GM23338 (cell line): ENCODE measurements at regions not wholly inside any gene's neighbourhood (a gene's known extent, or its start where the extent isn't known, plus 50 kb on each side); places are given as distances from the start of the nearest gene placed in this dataset.
A peak's percentile ranks its signal among the peaks of the same experiment; 100 is the strongest.

Source experiments
- ATAC-seq: fragments of 200-7000 bp; cut with Tn5 transposase; 3 replicates; pipeline ENCODE4 v1.9.1; 2020
- DNase-seq: peaks from one replicate; pipeline ENCODE4 v3.0.0-alpha.2; 2015; ENCODE audit warnings: low spot score
- H2AFZ ChIP-seq: fragments of 200-600 bp; sonication (generic); 2 replicates; pipeline ENCODE4 v1.8.0; 2016; ENCODE audit warnings: antibody characterized with exemption, mild to moderate bottlenecking, moderate library complexity
- H3F3A ChIP-seq: fragments of 200-600 bp; sonication (generic); replicated peaks from 2 replicates; pipeline ENCODE4 v1.8.0; 2017; ENCODE audit warnings: antibody characterized with exemption, mixed run types, low read depth
- H3K27ac ChIP-seq: fragments of 200-600 bp; sonication (generic); 2 replicates; pipeline ENCODE4 v1.6.1; 2016; ENCODE audit warnings: low read depth
- H3K27me3 ChIP-seq: fragments of 200-600 bp; sonication (generic); 2 replicates; pipeline ENCODE4 v1.8.0; 2016; ENCODE audit warnings: mild to moderate bottlenecking, mixed run types, moderate library complexity; ENCODE audit not compliant: insufficient read depth
- H3K36me3 ChIP-seq: fragments of 200-600 bp; sonication (generic); 2 replicates; pipeline ENCODE4 v1.8.0; 2016; ENCODE audit warnings: mild to moderate bottlenecking; ENCODE audit not compliant: insufficient read depth
- H3K4me1 ChIP-seq: fragments of 200-600 bp; sonication (generic); 2 replicates; pipeline ENCODE4 v1.8.0; 2016; ENCODE audit warnings: mild to moderate bottlenecking, moderate library complexity; ENCODE audit not compliant: insufficient read depth
- H3K4me2 ChIP-seq: fragments of 200-600 bp; sonication (generic); 2 replicates; pipeline ENCODE4 v1.7.1; 2017; ENCODE audit warnings: mixed run types
- H3K4me3 ChIP-seq: fragments of 200-600 bp; sonication (generic); 2 replicates; pipeline ENCODE4 v1.6.1; 2016; ENCODE audit warnings: mixed run types
- H3K79me2 ChIP-seq: fragments of 200-600 bp; sonication (generic); replicated peaks from 2 replicates; pipeline ENCODE4 v1.8.0; 2017; ENCODE audit warnings: mild to moderate bottlenecking; ENCODE audit not compliant: insufficient read depth
- H3K9me2 ChIP-seq: fragments of 200-600 bp; sonication (generic); 2 replicates; pipeline ENCODE4 v1.8.0; 2017; ENCODE audit not compliant: insufficient read depth
- H4K20me1 ChIP-seq: fragments of 200-600 bp; sonication (generic); replicated peaks from 2 replicates; pipeline ENCODE4 v1.8.0; 2017; ENCODE audit warnings: mild to moderate bottlenecking; ENCODE audit not compliant: insufficient read depth
- H3K27ac Mint-ChIP-seq: 2 replicates; pipeline ENCODE4 v1.8.0; 2020; ENCODE audit warnings: inconsistent platforms, mild to moderate bottlenecking, moderate library complexity, mixed read lengths
- H3K27me3 Mint-ChIP-seq: 3 replicates; pipeline ENCODE4 v1.8.0; 2022; ENCODE audit warnings: low read depth, mild to moderate bottlenecking, moderate library complexity, mixed read lengths, inconsistent platforms; ENCODE audit not compliant: insufficient read depth, poor library complexity
- H3K36me3 Mint-ChIP-seq: 3 replicates; pipeline ENCODE4 v1.8.0; 2021; ENCODE audit warnings: low read depth, mild to moderate bottlenecking, inconsistent platforms, moderate library complexity, mixed read lengths
- H3K4me1 Mint-ChIP-seq: 3 replicates; pipeline ENCODE4 v1.8.0; 2020; ENCODE audit warnings: mild to moderate bottlenecking, inconsistent platforms, mixed read lengths
- H3K4me3 Mint-ChIP-seq: 3 replicates; pipeline ENCODE4 v1.8.0; 2021; ENCODE audit warnings: moderate library complexity, mild to moderate bottlenecking, inconsistent platforms, mixed read lengths
- H3K9me3 Mint-ChIP-seq: 3 replicates; pipeline ENCODE4 v1.8.0; 2020; ENCODE audit warnings: moderate library complexity, mild to moderate bottlenecking, inconsistent platforms, mixed read lengths
- CREB1 ChIP-seq: fragments of 250-450 bp; sonication (Bioruptor Pico); IDR thresholded peaks from 2 replicates; pipeline ENCODE4 v1.5.0; 2020; ENCODE audit warnings: low read depth, mild to moderate bottlenecking, moderate library complexity
- CTCF ChIP-seq, 2 experiments: fragments of 200-600 bp in 1 of 2; sonication (generic) in 1 of 2; conservative IDR thresholded peaks; 2 replicates each; pipeline versions ENCODE4 v1.5.1 to v1.6.1; 2016 to 2017; ENCODE audit warnings: antibody characterized with exemption in 2 of 2, low read depth in 2 of 2, mild to moderate bottlenecking in 2 of 2, moderate library complexity in 1 of 2
- ETS1 ChIP-seq: IDR thresholded peaks from 2 replicates; pipeline ENCODE4 v1.6.1; 2016; ENCODE audit warnings: antibody characterized with exemption
- EZH2 ChIP-seq: fragments of 200-600 bp; sonication (generic); IDR thresholded peaks from one replicate; pipeline ENCODE4 v1.8.0; 2017; ENCODE audit warnings: antibody characterized with exemption, mild to moderate bottlenecking, low read depth; ENCODE audit not compliant: unreplicated experiment
- EZH2phosphoT487 ChIP-seq: fragments of 200-600 bp; sonication (generic); IDR thresholded peaks from one replicate; pipeline ENCODE4 v1.8.1; 2018; ENCODE audit warnings: antibody characterized with exemption; ENCODE audit not compliant: unreplicated experiment
- JUNB ChIP-seq: IDR thresholded peaks from one replicate; pipeline ENCODE4 v1.6.1; 2016; ENCODE audit warnings: antibody characterized with exemption; ENCODE audit not compliant: unreplicated experiment
- NANOG ChIP-seq: IDR thresholded peaks from 2 replicates; pipeline ENCODE4 v1.6.1; 2016; ENCODE audit warnings: antibody characterized with exemption, borderline replicate concordance
- POLR2AphosphoS5 ChIP-seq: IDR thresholded peaks from 2 replicates; pipeline ENCODE4 v1.6.1; 2016; ENCODE audit warnings: antibody characterized with exemption, low read depth
- REST ChIP-seq: IDR thresholded peaks from one replicate; pipeline ENCODE4 v1.6.1; 2018; ENCODE audit warnings: antibody characterized with exemption; ENCODE audit not compliant: unreplicated experiment
- STAT1 ChIP-seq: IDR thresholded peaks from one replicate; pipeline ENCODE4 v1.6.1; 2016; ENCODE audit warnings: antibody characterized with exemption; ENCODE audit not compliant: unreplicated experiment
- ZNF114 ChIP-seq: fragments of 250-450 bp; sonication (Bioruptor Pico); IDR thresholded peaks from 2 replicates; pipeline ENCODE4 v1.5.0; 2020; ENCODE audit warnings: mild to moderate bottlenecking, moderate library complexity
- ZNF331 ChIP-seq: fragments of 250-450 bp; sonication (Bioruptor Pico); IDR thresholded peaks from 2 replicates; pipeline ENCODE4 v1.5.0; 2020; ENCODE audit warnings: low read depth, mild to moderate bottlenecking, moderate library complexity
- ZNF462 ChIP-seq: fragments of 250-450 bp; sonication (Bioruptor Pico); IDR thresholded peaks from 2 replicates; pipeline ENCODE4 v1.5.0; 2020; ENCODE audit warnings: mild to moderate bottlenecking, moderate library complexity

- no peaks in the 10 kb centered on the region for H3F3A ChIP-seq
- peaks cover 2% of the 10 kb centered on the region; the same call in 2 of the 3 replicates for H3K36me3 Mint-ChIP-seq
- H3K27ac Mint-ChIP-seq = no peak overlapping the region
- no peaks in the 10 kb centered on the region for H3K36me3 ChIP-seq
- peaks cover 13% of the 10 kb centered on the region for H3K9me3 Mint-ChIP-seq
- no peak overlapping the region for H3K27ac ChIP-seq
- H2AFZ ChIP-seq = peak overlapping the region; percentile 4; the same call in 1 of the 2 replicates
- H3K4me1 Mint-ChIP-seq = peaks cover 13% of the 10 kb centered on the region
- no peak for DNase-seq
- no peaks in the 10 kb centered on the region for H3K27me3 ChIP-seq
- peaks cover 3% of the 10 kb centered on the region for H3K27me3 Mint-ChIP-seq
- no peak for ATAC-seq
- H3K4me2 ChIP-seq = no peak overlapping the region
- H3K4me1 ChIP-seq = 0 out of 2 replicates have a peak, but pooled peaks cover 3% of the 10 kb centered on the region
- H3K79me2 ChIP-seq = no peaks in the 10 kb centered on the region
- H3K4me3 ChIP-seq = no peak overlapping the region
- H3K9me2 ChIP-seq = no peaks in the 10 kb centered on the region; the same call in none of the 2 replicates
- TF ChIP-seq ZNF114 (CRISPR knock-in tag) = no peak
- no peak for TF ChIP-seq STAT1
- TF ChIP-seq ZNF331 = no peak
- TF ChIP-seq ETS1 = no peak
- no peak for TF ChIP-seq JUNB
- TF ChIP-seq EZH2phosphoT487 = no peak
- no peak for TF ChIP-seq CTCF (conservative IDR thresholded peaks at IDR 0.05; ENCODE audit: low read depth in 2 of 2)
- no peak for TF ChIP-seq EZH2
- no peak for TF ChIP-seq NANOG
- no peak for TF ChIP-seq ZNF462 (CRISPR knock-in tag)
- TF ChIP-seq CREB1 (CRISPR knock-in tag) = no peak
- TF ChIP-seq POLR2AphosphoS5 = no peak
- TF ChIP-seq REST = no peak
- H3K4me3 Mint-ChIP-seq = no peak overlapping the region
- H4K20me1 ChIP-seq = no peaks in the 10 kb centered on the region
Observed at GRCh38 chr12:106000382-106001104, 138.2 kb downstream of the NUAK1 start.
